Panc1 (cell line): ENCODE measurements at regions not wholly inside any gene's neighbourhood (a gene's known extent, or its start where the extent isn't known, plus 50 kb on each side); places are given as distances from the start of the nearest gene placed in this dataset.
"Not testable (repeated sequence)": the region's sequence is repeated elsewhere in the genome, so short reads cannot be mapped to it uniquely, and the experiment has no call there.

Source experiments
- ATAC-seq: fragments of 200-7000 bp; cut with Tn5 transposase; 2 replicates; pipeline ENCODE4 v1.9.1; 2020; ENCODE audit warnings: mild to moderate bottlenecking, moderate library complexity
- BruUV-seq: library from RNA; stranded (reverse); fragments of 400-500 nt; replicated peaks from 2 replicates; lab custom pipeline; 2021; lab: Mats Ljungman, UMichigan
- CTCF ChIA-PET: fragments of 300-600 bp; sonication (Branson Sonifier 250); formaldehyde crosslinking; loops from one replicate; lab custom pipeline; 2022; ENCODE audit warnings: antibody characterized with exemption; lab: Charles Lee
- POLR2A ChIA-PET: fragments of 300-600 bp; sonication (Branson Sonifier 250); formaldehyde crosslinking; loops from one replicate; lab custom pipeline; 2022; ENCODE audit warnings: antibody characterized with exemption; lab: Charles Lee
- DNase-seq: peaks from one replicate; pipeline ENCODE4 v3.0.0-alpha.2; 2010; ENCODE audit warnings: low read depth, low spot score
- H3K27ac ChIP-seq: 2 replicates; pipeline ENCODE4 v1.5.1; 2011; ENCODE audit warnings: mild to moderate bottlenecking, low read length, inconsistent platforms
- H3K27me3 ChIP-seq: fragments of 200-500 bp; sonication (Bioruptor generic); 2 replicates; pipeline ENCODE4 v1.6.0; 2014; ENCODE audit warnings: low read length, inconsistent platforms; ENCODE audit not compliant: control insufficient read depth, insufficient read depth
- H3K36me3 ChIP-seq: fragments of 200-500 bp; sonication (Bioruptor generic); 2 replicates; pipeline ENCODE4 v1.5.1; 2014; ENCODE audit warnings: inconsistent platforms, mild to moderate bottlenecking, low read length, moderate library complexity; ENCODE audit not compliant: control insufficient read depth, insufficient read depth
- H3K4me1 ChIP-seq: 2 replicates; pipeline ENCODE4 v1.5.1; 2011; ENCODE audit warnings: inconsistent platforms, mild to moderate bottlenecking, low read length, moderate library complexity; ENCODE audit not compliant: control insufficient read depth, insufficient read depth
- H3K4me3 ChIP-seq, 2 experiments: 2 replicates each; pipeline ENCODE4 v1.5.1; 2011 to 2012; ENCODE audit warnings: low read depth in 2 of 2, low read length in 2 of 2, mild to moderate bottlenecking in 2 of 2, inconsistent platforms in 1 of 2, moderate library complexity in 1 of 2
- H3K9me3 ChIP-seq: fragments of 200-500 bp; sonication (Bioruptor generic); 2 replicates; pipeline ENCODE4 v1.5.1; 2014; ENCODE audit warnings: low read depth, mild to moderate bottlenecking, inconsistent platforms, low read length, moderate library complexity; ENCODE audit not compliant: control insufficient read depth, insufficient read depth
- CTCF ChIP-seq: fragments of 450-650 bp; IDR thresholded peaks from 2 replicates; pipeline ENCODE4 v1.5.1; 2017; ENCODE audit warnings: mild to moderate bottlenecking
- POLR2AphosphoS5 ChIP-seq: IDR thresholded peaks from 2 replicates; pipeline ENCODE4 v1.6.1; 2012; ENCODE audit warnings: mild to moderate bottlenecking, low read depth, low read length, moderate library complexity
- REST ChIP-seq, 2 experiments: IDR thresholded peaks; 2 replicates each; pipeline ENCODE4 v1.6.1; 2011 to 2012; ENCODE audit warnings: low read depth in 2 of 2, control low read depth in 1 of 2, low read length in 1 of 2, mild to moderate bottlenecking in 1 of 2, moderate library complexity in 1 of 2; ENCODE audit not compliant: insufficient read depth in 1 of 2
- SIN3A ChIP-seq: IDR thresholded peaks from 2 replicates; pipeline ENCODE4 v1.6.1; 2012; ENCODE audit warnings: low read depth, mild to moderate bottlenecking, low read length, moderate library complexity, borderline replicate concordance; ENCODE audit not compliant: insufficient read depth
- TCF7L2 ChIP-seq: IDR thresholded peaks from 2 replicates; pipeline ENCODE4 v1.6.1; 2011; ENCODE audit warnings: mild to moderate bottlenecking, low read depth, low read length, inconsistent platforms
- in situ Hi-C: cut with HindIII; loops from 2 replicates; pipeline ENCODE4 v1.10.0; 2016; ENCODE audit warnings: low sequenced_read_pairs, low pct_unique_long_range_greater_than_20kb
- intact Hi-C: fragments of 100-400 bp; cut with micrococcal nuclease; formaldehyde crosslinking; loops from one replicate; pipeline ENCODE4 v1.10.0; 2022; ENCODE audit not compliant: unreplicated experiment

GRCh38 chr7:146053492-146053891 lies 63.1 kb upstream of the CNTNAP2 start:
- intact Hi-C loops: no loop called here
- POLR2A ChIA-PET: no interaction called here
- Histone ChIP-seq H3K36me3 (no peaks in the 10 kb centered on the region), H3K9me3 (no peaks in the 10 kb centered on the region), H3K27ac (no peak overlapping the region), H3K4me3 (no peak overlapping the region), H3K27me3 (no peaks in the 10 kb centered on the region), H3K4me1 (no peaks in the 10 kb centered on the region)
- no peak for ATAC-seq
- in situ Hi-C loops: no loop called here
- DNase-seq: no peak
- BruUV-seq: no TSS peak
- CTCF ChIA-PET: no interaction called here
- TF ChIP-seq POLR2AphosphoS5: no peak
- no peak for TF ChIP-seq CTCF
- TF ChIP-seq SIN3A: no peak
- TF ChIP-seq TCF7L2: no peak
- no peak for TF ChIP-seq REST (IDR thresholded peaks at IDR 0.05; ENCODE audit: insufficient read depth in 1 of 2, low read depth in 2 of 2, low read length in 1 of 2)

- BruUV-seq, ATAC-seq, H3K36me3 ChIP-seq, CTCF ChIA-PET, POLR2A ChIA-PET, H3K4me1 ChIP-seq, intact Hi-C loops, H3K27me3 ChIP-seq, H3K27ac ChIP-seq, DNase-seq, H3K4me3 ChIP-seq, in situ Hi-C loops, H3K9me3 ChIP-seq: not testable (repeated sequence)
Observed at GRCh38 chr7:146043310-146043709, 73.3 kb upstream of the CNTNAP2 start.

- POLR2A ChIA-PET: no interaction called here
- Histone ChIP-seq H3K4me3 (no peak overlapping the region), H3K36me3 (no peaks in the 10 kb centered on the region; the same call in 1 of the 2 replicates), H3K27me3 (no peaks in the 10 kb centered on the region), H3K4me1 (no peaks in the 10 kb centered on the region), H3K27ac (no peak overlapping the region), H3K9me3 (no peaks in the 10 kb centered on the region)
- DNase-seq (no peak), ATAC-seq (no peak)
- BruUV-seq: no TSS peak
- in situ Hi-C loops (no loop called here), intact Hi-C loops (no loop called here)
- CTCF ChIA-PET: no interaction called here
- TF ChIP-seq CTCF (no peak), TCF7L2 (no peak), SIN3A (no peak), REST (IDR thresholded peaks at IDR 0.05; ENCODE audit: insufficient read depth in 1 of 2, low read depth in 2 of 2, low read length in 1 of 2) (no peak), POLR2AphosphoS5 (no peak)
Observed at GRCh38 chr7:146028251-146028750, 88.3 kb upstream of the CNTNAP2 start.
